Large intestine (tissue), 3 donors: ENCODE measurements at regions not wholly inside any gene's neighbourhood (a gene's known extent, or its start where the extent isn't known, plus 50 kb on each side); places are given as distances from the start of the nearest gene placed in this dataset.

Source experiments
- DNase-seq, 2 donors: peaks; one replicate each; pipeline versions ENCODE4 v3.0.0 to v3.0.0-alpha.2; 2013
- H3K27ac ChIP-seq: one replicate; pipeline ENCODE4 v1.5.1; 2013; ENCODE audit warnings: low read length
- H3K27me3 ChIP-seq: 2 replicates; pipeline ENCODE4 v1.6.1; 2013; ENCODE audit warnings: low read length; ENCODE audit not compliant: control insufficient read depth, insufficient read depth
- H3K36me3 ChIP-seq: 2 replicates; pipeline ENCODE4 v1.6.1; 2013; ENCODE audit warnings: low read length; ENCODE audit not compliant: control insufficient read depth, insufficient read depth
- H3K4me1 ChIP-seq: one replicate; pipeline ENCODE4 v1.6.1; 2013; ENCODE audit warnings: low read length; ENCODE audit not compliant: control insufficient read depth, insufficient read depth
- H3K4me3 ChIP-seq: one replicate; pipeline ENCODE4 v1.5.1; 2013; ENCODE audit warnings: low read length
- H3K9me3 ChIP-seq: one replicate; pipeline ENCODE4 v1.6.1; 2013; ENCODE audit warnings: mild to moderate bottlenecking, low read depth, low read length, moderate library complexity; ENCODE audit not compliant: control insufficient read depth
- WGBS: methylation state at CpG from one replicate; pipeline ENCODE4 v1.1.5; 2013; ENCODE audit warnings: low lambda C conversion rate; ENCODE audit not compliant: insufficient coverage; 5-methylcytosine and 5-hydroxymethylcytosine counted together

DNA sequence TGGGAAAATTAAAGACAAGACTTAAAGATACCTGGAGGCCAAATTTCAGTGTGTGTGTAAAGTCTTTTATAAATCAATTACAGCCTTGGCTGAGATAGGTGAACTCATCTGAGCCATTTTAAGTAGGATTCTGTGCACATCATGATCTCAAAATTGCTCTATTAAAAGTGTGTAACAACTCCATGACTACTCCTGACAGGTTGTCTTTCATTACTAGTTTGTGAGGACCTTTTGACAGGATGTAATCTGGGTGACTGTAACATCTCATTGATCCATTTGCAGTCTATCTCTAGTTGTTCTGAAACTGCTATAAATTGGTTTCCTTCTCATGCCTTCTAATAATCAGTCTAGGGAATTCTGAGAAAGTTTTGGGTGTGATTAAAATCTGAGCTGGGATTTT is 753.3 kb downstream of the SLITRK5 start:
- H3K36me3 ChIP-seq = no peaks in the 10 kb centered on the region
- peaks cover 2% of the 10 kb centered on the region for H3K9me3 ChIP-seq
- H3K4me1 ChIP-seq = no peaks in the 10 kb centered on the region
- DNase-seq = no peak
- no peaks in the 10 kb centered on the region for H3K27me3 ChIP-seq
- H3K4me3 ChIP-seq = no peak overlapping the region
- no peak overlapping the region for H3K27ac ChIP-seq

DNA sequence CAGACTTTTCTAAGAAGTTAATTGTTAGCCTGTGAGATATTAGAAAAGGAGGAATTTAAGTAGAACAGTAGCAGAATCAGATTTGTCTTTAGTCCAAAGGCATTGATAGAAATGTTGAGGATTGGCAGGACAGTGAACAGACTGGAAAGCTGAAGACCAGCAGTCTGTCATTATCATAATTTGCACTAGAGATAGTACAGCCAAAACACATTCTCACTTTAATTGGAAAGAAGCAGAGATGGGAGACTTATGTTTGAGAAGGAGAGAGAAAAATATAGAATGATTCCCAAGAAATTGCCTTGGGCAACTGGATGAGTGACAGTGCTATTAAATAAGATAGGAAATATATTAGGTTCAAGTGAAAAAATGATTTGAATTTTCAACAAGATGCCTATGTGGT is 755.5 kb downstream of the SLITRK5 start:
- H3K4me3 ChIP-seq = no peak overlapping the region
- no peaks in the 10 kb centered on the region for H3K4me1 ChIP-seq
- no peak overlapping the region for H3K27ac ChIP-seq
- H3K27me3 ChIP-seq = no peaks in the 10 kb centered on the region
- DNase-seq = no peak
- H3K9me3 ChIP-seq = peaks cover 2% of the 10 kb centered on the region
- no peaks in the 10 kb centered on the region for H3K36me3 ChIP-seq

DNA sequence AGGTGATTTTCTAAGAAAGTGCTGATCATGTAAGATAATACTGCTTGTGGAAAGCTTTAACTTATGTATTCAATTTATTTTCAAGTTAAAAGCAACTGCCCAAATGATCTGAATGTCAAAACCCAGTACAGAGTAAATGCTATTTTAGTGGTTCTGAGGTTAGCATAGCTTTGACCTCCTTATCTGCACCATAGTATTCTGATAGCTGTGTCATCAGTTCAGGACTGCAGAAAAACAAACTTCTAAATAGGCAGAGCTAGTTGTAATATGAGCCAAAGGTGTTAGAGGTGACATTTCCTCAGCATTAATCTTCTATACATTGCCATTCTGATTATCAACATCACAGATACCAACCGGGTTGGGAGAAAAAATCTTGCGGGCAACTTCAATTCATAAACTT is 758.7 kb downstream of the SLITRK5 start:
- H3K4me3 ChIP-seq = no peak overlapping the region
- no peaks in the 10 kb centered on the region for H3K27me3 ChIP-seq
- no peak for DNase-seq
- no peaks in the 10 kb centered on the region for H3K4me1 ChIP-seq
- H3K36me3 ChIP-seq = no peaks in the 10 kb centered on the region
- no CpG with 5 or more reads among the region's 2 CpGs for WGBS
- no peak overlapping the region for H3K27ac ChIP-seq
- H3K9me3 ChIP-seq = no peaks in the 10 kb centered on the region

- WGBS = 76% methylated on average over 2 of the region's 6 CpGs
- no peaks in the 10 kb centered on the region for H3K4me1 ChIP-seq
- H3K27ac ChIP-seq = no peak overlapping the region
- no peaks in the 10 kb centered on the region for H3K36me3 ChIP-seq
- no peak overlapping the region for H3K4me3 ChIP-seq
- DNase-seq = no peak
- no peaks in the 10 kb centered on the region for H3K9me3 ChIP-seq
- H3K27me3 ChIP-seq = no peaks in the 10 kb centered on the region
These were observed 763.8 kb downstream of the SLITRK5 start for GRCh38 chr13:88434953-88435352.

DNA sequence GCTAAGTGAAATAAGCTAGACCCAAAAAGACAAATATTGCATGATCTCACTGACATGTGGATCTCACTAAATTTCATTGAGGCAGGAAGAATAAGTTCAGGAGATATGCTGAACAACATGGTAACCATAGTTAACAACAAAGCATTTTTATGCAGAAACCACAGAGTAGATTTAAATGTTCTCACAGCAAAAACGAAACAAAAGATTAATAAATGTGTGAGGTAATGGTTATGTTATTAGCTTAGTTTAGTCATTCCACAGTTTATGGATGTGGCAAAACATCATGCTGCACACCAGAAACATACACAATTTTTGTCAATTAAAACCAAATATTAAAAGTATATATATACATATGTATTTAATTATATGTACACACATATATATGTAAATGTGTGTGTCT is 765.8 kb downstream of the SLITRK5 start:
- Histone ChIP-seq H3K9me3 (no peaks in the 10 kb centered on the region), H3K36me3 (no peaks in the 10 kb centered on the region), H3K27me3 (no peaks in the 10 kb centered on the region), H3K4me1 (no peaks in the 10 kb centered on the region), H3K27ac (no peak overlapping the region), H3K4me3 (no peak overlapping the region)
- WGBS = no CpG with 5 or more reads among the region's 1 CpG
- DNase-seq = no peak

GRCh38 chr13:88450515-88450914 is 779.3 kb downstream of the SLITRK5 start:
- no peaks in the 10 kb centered on the region for H3K36me3 ChIP-seq
- DNase-seq = no peak
- 100% methylated on average over 1 of the region's 2 CpGs for WGBS
- H3K4me3 ChIP-seq = no peak overlapping the region
- no peaks in the 10 kb centered on the region for H3K4me1 ChIP-seq
- H3K27ac ChIP-seq = no peak overlapping the region
- no peaks in the 10 kb centered on the region for H3K9me3 ChIP-seq
- H3K27me3 ChIP-seq = no peaks in the 10 kb centered on the region

DNA sequence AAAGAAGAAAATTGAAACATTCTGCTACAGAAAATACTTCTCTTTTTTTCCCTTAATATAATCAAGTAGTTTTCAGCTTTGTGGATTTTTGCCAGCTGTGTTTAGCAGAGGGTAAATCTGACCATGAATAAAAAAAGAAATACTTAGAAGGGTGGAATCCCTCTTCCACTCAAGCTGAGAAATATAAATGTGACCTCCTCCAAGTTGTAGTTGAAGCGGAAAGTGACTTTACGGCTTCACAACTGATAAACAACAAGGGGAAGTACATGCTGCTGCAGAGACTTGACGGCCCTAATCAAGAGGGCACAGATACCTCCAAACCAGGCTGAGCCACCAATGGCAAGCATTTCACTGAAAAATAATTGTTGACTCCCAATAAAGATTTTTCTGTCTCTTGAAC is 785.0 kb downstream of the SLITRK5 start:
- no peaks in the 10 kb centered on the region for H3K27me3 ChIP-seq
- 86% methylated on average over 2 of the region's 3 CpGs for WGBS
- no peaks in the 10 kb centered on the region for H3K36me3 ChIP-seq
- H3K9me3 ChIP-seq = no peaks in the 10 kb centered on the region
- H3K27ac ChIP-seq = no peak overlapping the region
- no peaks in the 10 kb centered on the region for H3K4me1 ChIP-seq
- no peak for DNase-seq
- H3K4me3 ChIP-seq = no peak overlapping the region

GRCh38 chr13:88459331-88459730 is 788.2 kb downstream of the SLITRK5 start:
- Histone ChIP-seq H3K4me1 (no peaks in the 10 kb centered on the region), H3K36me3 (no peaks in the 10 kb centered on the region), H3K9me3 (no peaks in the 10 kb centered on the region), H3K27ac (no peak overlapping the region), H3K27me3 (no peaks in the 10 kb centered on the region), H3K4me3 (no peak overlapping the region)
- DNase-seq = no peak

- H3K36me3 ChIP-seq = no peaks in the 10 kb centered on the region
- DNase-seq = no peak
- no peaks in the 10 kb centered on the region for H3K9me3 ChIP-seq
- H3K27ac ChIP-seq = no peak overlapping the region
- H3K27me3 ChIP-seq = no peaks in the 10 kb centered on the region
- WGBS = 67% methylated on average over 2 of the region's 3 CpGs
- H3K4me3 ChIP-seq = no peak overlapping the region
- no peaks in the 10 kb centered on the region for H3K4me1 ChIP-seq
These were observed 790.3 kb downstream of the SLITRK5 start for GRCh38 chr13:88461272-88462009.

GRCh38 chr13:88464851-88465250 is 793.7 kb downstream of the SLITRK5 start:
- no peak for DNase-seq
- H3K27ac ChIP-seq = no peak overlapping the region
- H3K4me3 ChIP-seq = no peak overlapping the region
- no CpG with 5 or more reads among the region's 6 CpGs for WGBS
- no peaks in the 10 kb centered on the region for H3K4me1 ChIP-seq
- H3K36me3 ChIP-seq = no peaks in the 10 kb centered on the region
- no peaks in the 10 kb centered on the region for H3K9me3 ChIP-seq
- no peaks in the 10 kb centered on the region for H3K27me3 ChIP-seq

GRCh38 chr13:88472316-88472715 is 801.1 kb downstream of the SLITRK5 start:
- no peaks in the 10 kb centered on the region for H3K4me1 ChIP-seq
- no peak for DNase-seq
- no peaks in the 10 kb centered on the region for H3K27me3 ChIP-seq
- H3K4me3 ChIP-seq = no peak overlapping the region
- no peak overlapping the region for H3K27ac ChIP-seq
- 94% methylated on average over 3 of the region's 3 CpGs for WGBS
- no peaks in the 10 kb centered on the region for H3K36me3 ChIP-seq
- H3K9me3 ChIP-seq = no peaks in the 10 kb centered on the region
